ENCODE measurements at regions not wholly inside any gene's neighbourhood (a gene's known extent, or its start where the extent isn't known, plus 50 kb on each side); places are given as distances from the start of the nearest gene placed in this dataset.

DNA sequence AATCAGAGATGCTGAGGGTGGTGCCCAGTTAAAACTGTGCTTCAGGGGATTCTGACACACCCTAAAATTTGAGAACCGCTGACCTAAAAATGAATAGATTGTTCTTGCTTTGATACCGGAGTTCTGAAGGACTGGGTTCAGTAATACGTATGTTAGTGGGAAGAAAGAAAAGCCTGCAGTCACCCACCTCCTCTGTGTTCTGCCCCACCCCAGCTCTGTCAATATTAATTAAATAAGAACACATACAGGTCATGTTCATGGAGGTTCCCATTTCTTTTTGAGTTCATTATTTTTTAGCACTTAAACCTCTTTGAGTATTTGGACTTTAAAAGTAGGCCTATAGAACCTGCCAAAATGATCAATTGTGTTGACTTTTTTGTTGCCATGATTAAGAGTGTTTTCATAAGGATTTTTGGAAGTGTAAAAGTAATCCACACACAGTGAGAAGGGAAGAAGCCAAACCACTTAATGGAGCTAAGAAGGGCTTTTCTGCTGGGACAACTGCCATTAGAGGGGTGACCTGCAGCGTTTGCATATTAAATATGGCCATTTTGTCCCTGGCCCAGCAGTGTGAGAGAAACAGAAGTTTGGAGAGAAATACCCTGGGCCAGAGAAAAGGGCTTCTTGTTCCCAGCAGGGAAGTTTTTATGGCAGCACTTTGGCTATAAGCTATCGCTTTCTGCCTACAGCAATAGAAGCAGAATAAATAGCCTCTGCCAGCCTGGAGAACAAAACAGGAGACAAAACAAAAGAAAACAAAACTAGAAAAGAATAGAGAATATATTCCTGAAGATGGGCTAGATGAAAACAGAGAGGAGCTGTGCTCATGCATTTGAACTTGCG is 80.7 kb upstream of the RNF152 start:
- ATAC-seq (ENCODE audit: low FRiP score) (no peak), DNase-seq (ENCODE audit: low spot score) (no peak)
- TF ChIP-seq, protein P1, sequence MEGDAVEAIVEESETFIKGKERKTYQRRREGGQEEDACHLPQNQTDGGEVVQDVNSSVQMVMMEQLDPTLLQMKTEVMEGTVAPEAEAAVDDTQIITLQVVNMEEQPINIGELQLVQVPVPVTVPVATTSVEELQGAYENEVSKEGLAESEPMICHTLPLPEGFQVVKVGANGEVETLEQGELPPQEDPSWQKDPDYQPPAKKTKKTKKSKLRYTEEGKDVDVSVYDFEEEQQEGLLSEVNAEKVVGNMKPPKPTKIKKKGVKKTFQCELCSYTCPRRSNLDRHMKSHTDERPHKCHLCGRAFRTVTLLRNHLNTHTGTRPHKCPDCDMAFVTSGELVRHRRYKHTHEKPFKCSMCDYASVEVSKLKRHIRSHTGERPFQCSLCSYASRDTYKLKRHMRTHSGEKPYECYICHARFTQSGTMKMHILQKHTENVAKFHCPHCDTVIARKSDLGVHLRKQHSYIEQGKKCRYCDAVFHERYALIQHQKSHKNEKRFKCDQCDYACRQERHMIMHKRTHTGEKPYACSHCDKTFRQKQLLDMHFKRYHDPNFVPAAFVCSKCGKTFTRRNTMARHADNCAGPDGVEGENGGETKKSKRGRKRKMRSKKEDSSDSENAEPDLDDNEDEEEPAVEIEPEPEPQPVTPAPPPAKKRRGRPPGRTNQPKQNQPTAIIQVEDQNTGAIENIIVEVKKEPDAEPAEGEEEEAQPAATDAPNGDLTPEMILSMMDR (IDR thresholded peaks at IDR 0.05): no peak

GRCh38 chr18:61972389-61973264 is 79.8 kb upstream of the RNF152 start:
- no peak for ATAC-seq (ENCODE audit: low FRiP score)
- no peak for DNase-seq (ENCODE audit: low spot score)

GRCh38 chr18:61967252-61967891 is 74.6 kb upstream of the RNF152 start:
- ATAC-seq (ENCODE audit: low FRiP score) (no peak), DNase-seq (ENCODE audit: low spot score) (no peak)
- TF ChIP-seq, protein P1 (IDR thresholded peaks at IDR 0.05): no peak

More at GRCh38 chr18:61972389-61973264, 79.8 kb upstream of the RNF152 start:
- TF ChIP-seq, protein P1 (IDR thresholded peaks at IDR 0.05): no peak

- DNase-seq (ENCODE audit: low spot score) (no peak), ATAC-seq (ENCODE audit: low FRiP score) (no peak)
- TF ChIP-seq, protein P1 (IDR thresholded peaks at IDR 0.05): no peak
Measured at GRCh38 chr18:61965311-61965710, 72.5 kb upstream of the RNF152 start.

GRCh38 chr18:61964616-61965015 is 71.8 kb upstream of the RNF152 start:
- TF ChIP-seq, protein P1 (IDR thresholded peaks at IDR 0.05): no peak
- ATAC-seq (ENCODE audit: low FRiP score) (no peak), DNase-seq (ENCODE audit: low spot score) (no peak)

GRCh38 chr18:61963705-61964104 is 70.9 kb upstream of the RNF152 start:
- ATAC-seq (ENCODE audit: low FRiP score) (no peak), DNase-seq (ENCODE audit: low spot score) (no peak)
- TF ChIP-seq, protein P1 (IDR thresholded peaks at IDR 0.05): no peak

Measured in omental fat pad (tissue), 3 donors.